ENCODE measurements at regions not wholly inside any gene's neighbourhood (a gene's known extent, or its start where the extent isn't known, plus 50 kb on each side); places are given as distances from the start of the nearest gene placed in this dataset.

DNA sequence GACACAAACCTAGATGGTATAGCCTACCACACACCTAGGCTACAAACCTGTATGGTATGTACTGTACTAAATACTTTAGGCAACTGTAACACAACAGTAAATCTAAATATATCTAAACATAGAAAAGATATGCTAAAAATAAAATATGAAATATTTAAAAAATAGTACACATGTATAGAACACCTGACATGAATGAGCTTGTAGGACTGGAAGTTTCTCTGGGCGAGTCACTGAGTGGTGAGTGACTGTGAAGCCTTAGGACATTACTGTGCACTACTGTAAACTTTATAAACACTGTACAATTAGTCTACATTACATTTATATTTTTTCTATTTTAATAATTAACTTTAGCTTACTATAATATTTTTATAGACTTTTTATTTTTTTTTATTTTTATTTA is 1301.3 kb downstream of the FAM181B start:
- H2BK12ac ChIP-seq (ENCODE audit: low read length in 2 of 2), result no peak overlapping the region
- no peak overlapping the region for H2BK120ac ChIP-seq (ENCODE audit: low read depth, low read length)
- no peak overlapping the region for H3K4me3 ChIP-seq (ENCODE audit: insufficient read depth in 1 of 2, low read depth in 1 of 2, low read length in 2 of 2)
- H3K14ac ChIP-seq (ENCODE audit: low read length in 2 of 2), result no peak overlapping the region
- H2BK15ac ChIP-seq (ENCODE audit: low read depth, poor library complexity, severe bottlenecking), result no peak overlapping the region
- no peak overlapping the region for H4K8ac ChIP-seq (ENCODE audit: low read length)
- no peak overlapping the region for H4K91ac ChIP-seq (ENCODE audit: low read length)
- H3K23ac ChIP-seq (ENCODE audit: low read length in 2 of 2), result no peak overlapping the region
- H3K4me2 ChIP-seq (ENCODE audit: low read length, poor library complexity, severe bottlenecking), result no peak overlapping the region
- H2BK5ac ChIP-seq (ENCODE audit: low read depth, low read length, poor library complexity, severe bottlenecking), result no peak overlapping the region
- H2AFZ ChIP-seq (ENCODE audit: low read depth, low read length), result no peak overlapping the region
- no CpG with 5 or more reads among the region's 1 CpG for WGBS
- no peak overlapping the region for H3K9ac ChIP-seq (ENCODE audit: low read length)
- no peaks in the 10 kb centered on the region for H3K36me3 ChIP-seq (ENCODE audit: control insufficient read depth in 1 of 2, insufficient read depth in 2 of 2, low read depth in 1 of 2, low read length in 2 of 2)
- DNase-seq, result no peak
- no peaks in the 10 kb centered on the region for H3K9me3 ChIP-seq (ENCODE audit: control insufficient read depth, low read length)
- H3K27me3 ChIP-seq (ENCODE audit: control insufficient read depth in 1 of 2, insufficient read depth in 1 of 2, low read length in 2 of 2), result no peaks in the 10 kb centered on the region
- no peak overlapping the region for H2AK5ac ChIP-seq (ENCODE audit: low read length, severe bottlenecking)
- no peak overlapping the region for H3K4ac ChIP-seq (ENCODE audit: low read depth in 1 of 2, low read length in 2 of 2)
- no peaks in the 10 kb centered on the region for H3K4me1 ChIP-seq (ENCODE audit: control insufficient read depth, insufficient read depth, low read depth, low read length)
- H3K18ac ChIP-seq (ENCODE audit: low read depth in 1 of 2, low read length in 2 of 2), result no peak overlapping the region
- H3K27ac ChIP-seq (ENCODE audit: low read length, poor library complexity, severe bottlenecking), result no peak overlapping the region
- no peaks in the 10 kb centered on the region for H3K79me1 ChIP-seq (replicated peaks; ENCODE audit: low read length, poor library complexity, severe bottlenecking)

DNA sequence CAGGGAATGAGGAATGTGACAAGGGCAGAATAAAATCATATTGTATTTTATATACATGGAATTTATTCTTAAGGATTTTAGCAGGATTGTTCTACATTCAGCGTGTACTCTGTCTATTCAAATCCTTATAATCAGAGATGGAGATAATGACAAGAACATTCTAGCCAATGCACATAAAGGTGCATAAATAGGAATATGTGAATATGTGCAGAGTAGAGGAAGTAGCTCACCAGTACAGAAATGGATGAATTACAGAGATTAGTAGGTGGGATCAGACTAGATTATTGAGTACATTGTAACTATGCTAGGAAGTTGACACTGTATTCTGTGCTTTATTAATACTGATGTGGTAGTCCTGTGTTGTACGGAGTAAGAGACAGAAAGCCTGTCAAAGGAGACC is 1308.8 kb downstream of the FAM181B start:
- Histone ChIP-seq H2AFZ (ENCODE audit: low read depth, low read length) (no peak overlapping the region), H2BK12ac (ENCODE audit: low read length in 2 of 2) (no peak overlapping the region), H4K8ac (ENCODE audit: low read length) (no peak overlapping the region), H3K79me1 (replicated peaks; ENCODE audit: low read length, poor library complexity, severe bottlenecking) (no peaks in the 10 kb centered on the region), H4K91ac (ENCODE audit: low read length) (no peak overlapping the region), H3K14ac (ENCODE audit: low read length in 2 of 2) (no peak overlapping the region), H3K4me3 (ENCODE audit: insufficient read depth in 1 of 2, low read depth in 1 of 2, low read length in 2 of 2) (no peak overlapping the region), H3K4me1 (ENCODE audit: control insufficient read depth, insufficient read depth, low read depth, low read length) (no peaks in the 10 kb centered on the region), H2BK5ac (ENCODE audit: low read depth, low read length, poor library complexity, severe bottlenecking) (no peak overlapping the region), H3K36me3 (ENCODE audit: control insufficient read depth in 1 of 2, insufficient read depth in 2 of 2, low read depth in 1 of 2, low read length in 2 of 2) (no peaks in the 10 kb centered on the region), H3K9me3 (ENCODE audit: control insufficient read depth, low read length) (peaks cover 3% of the 10 kb centered on the region), H2BK120ac (ENCODE audit: low read depth, low read length) (no peak overlapping the region), H3K4me2 (ENCODE audit: low read length, poor library complexity, severe bottlenecking) (no peak overlapping the region), H3K27me3 (ENCODE audit: control insufficient read depth in 1 of 2, insufficient read depth in 1 of 2, low read length in 2 of 2) (no peaks in the 10 kb centered on the region), H3K23ac (ENCODE audit: low read length in 2 of 2) (no peak overlapping the region), H3K9ac (ENCODE audit: low read length) (no peak overlapping the region), H3K18ac (ENCODE audit: low read depth in 1 of 2, low read length in 2 of 2) (no peak overlapping the region), H3K27ac (ENCODE audit: low read length, poor library complexity, severe bottlenecking) (no peak overlapping the region), H3K4ac (ENCODE audit: low read depth in 1 of 2, low read length in 2 of 2) (no peak overlapping the region), H2BK15ac (ENCODE audit: low read depth, poor library complexity, severe bottlenecking) (no peak overlapping the region), H2AK5ac (ENCODE audit: low read length, severe bottlenecking) (no peak overlapping the region)
- no peak for DNase-seq
- 86% methylated on average over 1 of the region's 2 CpGs for WGBS

- Histone ChIP-seq H4K8ac (ENCODE audit: low read length) (no peak overlapping the region), H4K91ac (ENCODE audit: low read length) (no peak overlapping the region), H3K18ac (ENCODE audit: low read depth in 1 of 2, low read length in 2 of 2) (no peak overlapping the region), H3K9me3 (ENCODE audit: control insufficient read depth, low read length) (peaks cover 3% of the 10 kb centered on the region), H3K4me3 (ENCODE audit: insufficient read depth in 1 of 2, low read depth in 1 of 2, low read length in 2 of 2) (no peak overlapping the region), H2AFZ (ENCODE audit: low read depth, low read length) (no peak overlapping the region), H2BK5ac (ENCODE audit: low read depth, low read length, poor library complexity, severe bottlenecking) (no peak overlapping the region), H3K14ac (ENCODE audit: low read length in 2 of 2) (no peak overlapping the region), H3K9ac (ENCODE audit: low read length) (no peak overlapping the region), H3K4me2 (ENCODE audit: low read length, poor library complexity, severe bottlenecking) (no peak overlapping the region), H2BK12ac (ENCODE audit: low read length in 2 of 2) (no peak overlapping the region), H3K4me1 (ENCODE audit: control insufficient read depth, insufficient read depth, low read depth, low read length) (no peaks in the 10 kb centered on the region), H3K79me1 (replicated peaks; ENCODE audit: low read length, poor library complexity, severe bottlenecking) (no peaks in the 10 kb centered on the region), H3K4ac (ENCODE audit: low read depth in 1 of 2, low read length in 2 of 2) (no peak overlapping the region), H2BK120ac (ENCODE audit: low read depth, low read length) (no peak overlapping the region), H3K27ac (ENCODE audit: low read length, poor library complexity, severe bottlenecking) (no peak overlapping the region), H3K36me3 (ENCODE audit: control insufficient read depth in 1 of 2, insufficient read depth in 2 of 2, low read depth in 1 of 2, low read length in 2 of 2) (no peaks in the 10 kb centered on the region), H3K23ac (ENCODE audit: low read length in 2 of 2) (no peak overlapping the region), H3K27me3 (ENCODE audit: control insufficient read depth in 1 of 2, insufficient read depth in 1 of 2, low read length in 2 of 2) (no peaks in the 10 kb centered on the region), H2AK5ac (ENCODE audit: low read length, severe bottlenecking) (no peak overlapping the region), H2BK15ac (ENCODE audit: low read depth, poor library complexity, severe bottlenecking) (no peak overlapping the region)
- no peak for DNase-seq
These were observed 1311.3 kb downstream of the FAM181B start for GRCh38 chr11:81422402-81422801.

- DNase-seq, result no peak
- H3K27ac ChIP-seq (ENCODE audit: low read length, poor library complexity, severe bottlenecking), result no peak overlapping the region
- no peak overlapping the region for H3K9ac ChIP-seq (ENCODE audit: low read length)
- no peaks in the 10 kb centered on the region for H3K36me3 ChIP-seq (ENCODE audit: control insufficient read depth in 1 of 2, insufficient read depth in 2 of 2, low read depth in 1 of 2, low read length in 2 of 2)
- H3K9me3 ChIP-seq (ENCODE audit: control insufficient read depth, low read length), result peaks cover under 1% of the 10 kb centered on the region
- no peak overlapping the region for H3K4ac ChIP-seq (ENCODE audit: low read depth in 1 of 2, low read length in 2 of 2)
- no peak overlapping the region for H3K4me3 ChIP-seq (ENCODE audit: insufficient read depth in 1 of 2, low read depth in 1 of 2, low read length in 2 of 2)
- no peak overlapping the region for H3K14ac ChIP-seq (ENCODE audit: low read length in 2 of 2)
- no peak overlapping the region for H2AK5ac ChIP-seq (ENCODE audit: low read length, severe bottlenecking)
- H2BK5ac ChIP-seq (ENCODE audit: low read depth, low read length, poor library complexity, severe bottlenecking), result no peak overlapping the region
- H3K4me1 ChIP-seq (ENCODE audit: control insufficient read depth, insufficient read depth, low read depth, low read length), result no peaks in the 10 kb centered on the region
- WGBS, result 27% methylated on average over 11 of the region's 18 CpGs
- H3K27me3 ChIP-seq (ENCODE audit: control insufficient read depth in 1 of 2, insufficient read depth in 1 of 2, low read length in 2 of 2), result no peaks in the 10 kb centered on the region
- H3K4me2 ChIP-seq (ENCODE audit: low read length, poor library complexity, severe bottlenecking), result peak overlapping the region; percentile 29
- no peak overlapping the region for H2BK15ac ChIP-seq (ENCODE audit: low read depth, poor library complexity, severe bottlenecking)
- no peak overlapping the region for H3K23ac ChIP-seq (ENCODE audit: low read length in 2 of 2)
- H2AFZ ChIP-seq (ENCODE audit: low read depth, low read length), result no peak overlapping the region
- no peaks in the 10 kb centered on the region for H3K79me1 ChIP-seq (replicated peaks; ENCODE audit: low read length, poor library complexity, severe bottlenecking)
- no peak overlapping the region for H3K18ac ChIP-seq (ENCODE audit: low read depth in 1 of 2, low read length in 2 of 2)
- no peak overlapping the region for H4K8ac ChIP-seq (ENCODE audit: low read length)
- no peak overlapping the region for H2BK12ac ChIP-seq (ENCODE audit: low read length in 2 of 2)
- H2BK120ac ChIP-seq (ENCODE audit: low read depth, low read length), result no peak overlapping the region
- no peak overlapping the region for H4K91ac ChIP-seq (ENCODE audit: low read length)
These were observed 1312.3 kb downstream of the FAM181B start for GRCh38 chr11:81421251-81421860.
